Gastrocnemius medialis (tissue), 4 donors: ENCODE measurements at regions not wholly inside any gene's neighbourhood (a gene's known extent, or its start where the extent isn't known, plus 50 kb on each side); places are given as distances from the start of the nearest gene placed in this dataset.

ENCODE experiments used
- ATAC-seq, 2 donors: fragments of 150-250 bp; one replicate each; pipeline ENCODE4 v1.9.1; 2016
- DNase-seq, 2 donors: peaks; one replicate each; pipeline ENCODE4 v3.0.0-alpha.2; 2019
- H3K27ac ChIP-seq, 4 donors: fragments of 200-600 bp; sonication (generic); 1 replicate in 1 of 4; 2 replicates in 3 of 4; pipeline ENCODE4 v1.5.1; 2016 to 2018; ENCODE audit warnings: mild to moderate bottlenecking in 2 of 4, moderate library complexity in 1 of 4
- H3K27me3 ChIP-seq, 3 donors: fragments of 200-600 bp; sonication (generic) in 2 of 3; 1 replicate in 1 of 3; 2 replicates in 2 of 3; pipeline versions ENCODE4 v1.5.1 to v1.6.0; 2016 to 2019; ENCODE audit warnings: mild to moderate bottlenecking in 1 of 3, moderate library complexity in 1 of 3
- H3K36me3 ChIP-seq, 2 donors: fragments of 200-600 bp; sonication (generic) in 1 of 2; one replicate each; pipeline ENCODE4 v1.5.1; 2017 to 2018
- H3K4me1 ChIP-seq, 2 donors: fragments of 200-600 bp; sonication (generic) in 1 of 2; one replicate each; pipeline ENCODE4 v1.5.1; 2016 to 2017; ENCODE audit warnings: mild to moderate bottlenecking in 2 of 2
- H3K4me3 ChIP-seq, 4 donors: fragments of 200-600 bp; sonication (generic) in 3 of 4; 1 replicate in 1 of 4; 2 replicates in 3 of 4; pipeline ENCODE4 v1.5.1; 2016 to 2019; ENCODE audit warnings: mild to moderate bottlenecking in 2 of 4
- H3K9me3 ChIP-seq, 3 donors: fragments of 200-600 bp; sonication (generic) in 2 of 3; 1 replicate in 1 of 3; 2 replicates in 2 of 3; pipeline ENCODE4 v1.5.1; 2016 to 2019
- CTCF ChIP-seq, 5 experiments: fragments of 450-650 bp in 3 of 5; fragments of 200-600 bp in 2 of 5; sonication (generic) in 2 of 5; IDR thresholded peaks in 4 of 5; conservative IDR thresholded peaks in 1 of 5; 1 replicate in 4 of 5; 2 replicates in 1 of 5; pipeline ENCODE4 v1.5.1; 2016 to 2019; ENCODE audit warnings: antibody characterized with exemption in 5 of 5, mild to moderate bottlenecking in 3 of 5, moderate library complexity in 3 of 5
- POLR2A ChIP-seq, 2 donors: fragments of 450-650 bp; IDR thresholded peaks; one replicate each; pipeline ENCODE4 v1.6.1; 2017; ENCODE audit warnings: antibody characterized with exemption in 2 of 2, mild to moderate bottlenecking in 2 of 2, moderate library complexity in 2 of 2
- in situ Hi-C, 4 donors: fragments of 200-750 bp; cut with MboI; loops; one replicate each; pipeline versions ENCODE4 v1.15.0 to v1.8.0; 2017; ENCODE audit warnings: low sequenced_read_pairs in 4 of 4
- intact Hi-C: fragments of 100-400 bp; cut with DNase I; formaldehyde crosslinking; loops from one replicate; pipeline ENCODE4 v1.15.1; 2023; ENCODE audit warnings: low total_unique reads

GRCh38 chr3:162171970-162172369, 675.4 kb downstream of the OTOL1 start:
- peaks cover 8 to 12% of the 10 kb centered on the region in 2 donors for H3K4me1 ChIP-seq
- ATAC-seq (no peak), DNase-seq (no peak)
- no peaks in the 10 kb centered on the region for H3K9me3 ChIP-seq
- intact Hi-C loops (no loop called here), in situ Hi-C loops (no loop called here)
- H3K27me3 ChIP-seq = no peaks in the 10 kb centered on the region
- no peak overlapping the region for H3K27ac ChIP-seq
- no peak overlapping the region for H3K4me3 ChIP-seq
- no peaks in the 10 kb centered on the region for H3K36me3 ChIP-seq
- TF ChIP-seq POLR2A (IDR thresholded peaks at IDR 0.05) (no peak), CTCF (IDR thresholded peaks at IDR 0.05 in 4 of 5, conservative IDR thresholded peaks at IDR 0.05 in 1 of 5) (no peak)

GRCh38 chr3:162175145-162175544, 678.5 kb downstream of the OTOL1 start:
- no peak for DNase-seq
- Histone ChIP-seq H3K36me3 (no peaks in the 10 kb centered on the region), H3K27me3 (no peaks in the 10 kb centered on the region), H3K4me3 (no peak overlapping the region), H3K27ac (no peak overlapping the region), H3K4me1 (peaks cover 3 to 6% of the 10 kb centered on the region in 2 donors), H3K9me3 (no peaks in the 10 kb centered on the region)
- TF ChIP-seq POLR2A (IDR thresholded peaks at IDR 0.05) (no peak), CTCF (IDR thresholded peaks at IDR 0.05 in 4 of 5, conservative IDR thresholded peaks at IDR 0.05 in 1 of 5) (no peak)
- in situ Hi-C loops (no loop called here), intact Hi-C loops (no loop called here)
- ATAC-seq = no peak

GRCh38 chr3:162175878-162176277, 679.3 kb downstream of the OTOL1 start:
- peak in 1 of 2 donors; percentile 74 for ATAC-seq
- no peak for DNase-seq
- Histone ChIP-seq H3K36me3 (no peaks in the 10 kb centered on the region), H3K4me3 (no peak overlapping the region), H3K27me3 (no peaks in the 10 kb centered on the region), H3K27ac (peak overlapping the region in 1 of 4 donors; percentile 55), H3K9me3 (no peaks in the 10 kb centered on the region), H3K4me1 (peaks cover 3 to 6% of the 10 kb centered on the region in 2 donors)
- TF ChIP-seq POLR2A (IDR thresholded peaks at IDR 0.05) (no peak), CTCF (IDR thresholded peaks at IDR 0.05 in 4 of 5, conservative IDR thresholded peaks at IDR 0.05 in 1 of 5) (no peak)
- intact Hi-C loops (no loop called here), in situ Hi-C loops (no loop called here)

GRCh38 chr3:162183440-162183839, 686.8 kb downstream of the OTOL1 start:
- intact Hi-C loops (no loop called here), in situ Hi-C loops (no loop called here)
- Histone ChIP-seq H3K4me3 (no peak overlapping the region), H3K36me3 (no peaks in the 10 kb centered on the region), H3K27me3 (no peaks in the 10 kb centered on the region), H3K9me3 (no peaks in the 10 kb centered on the region), H3K27ac (no peak overlapping the region), H3K4me1 (no peaks in the 10 kb centered on the region)
- TF ChIP-seq POLR2A (IDR thresholded peaks at IDR 0.05) (no peak), CTCF (IDR thresholded peaks at IDR 0.05 in 4 of 5, conservative IDR thresholded peaks at IDR 0.05 in 1 of 5) (no peak)
- no peak for ATAC-seq
- DNase-seq = no peak

- intact Hi-C loops = no loop called here
- no peaks in the 10 kb centered on the region for H3K9me3 ChIP-seq
- peaks cover 10 to 29% of the 10 kb centered on the region in 2 donors for H3K4me1 ChIP-seq
- ATAC-seq (no peak), DNase-seq (no peak)
- no peak for TF ChIP-seq CTCF (IDR thresholded peaks at IDR 0.05 in 4 of 5, conservative IDR thresholded peaks at IDR 0.05 in 1 of 5)
- TF ChIP-seq POLR2A (IDR thresholded peaks at IDR 0.05) = no peak
- H3K36me3 ChIP-seq = no peaks in the 10 kb centered on the region
- H3K4me3 ChIP-seq = no peak overlapping the region
- in situ Hi-C loops = no loop called here
- no peaks in the 10 kb centered on the region for H3K27me3 ChIP-seq
- H3K27ac ChIP-seq = no peak overlapping the region
Measured at GRCh38 chr3:162192340-162193029, 695.9 kb downstream of the OTOL1 start.
